ENCODE measurements at regions not wholly inside any gene's neighbourhood (a gene's known extent, or its start where the extent isn't known, plus 50 kb on each side); places are given as distances from the start of the nearest gene placed in this dataset.

- H3K27ac ChIP-seq (ENCODE audit: low read depth, low read length), result no peak overlapping the region
- no peak overlapping the region for H3K4me3 ChIP-seq (ENCODE audit: insufficient read depth, low read length, poor library complexity, severe bottlenecking)
- H3K9ac ChIP-seq (ENCODE audit: low read length), result no peak overlapping the region
- no peaks in the 10 kb centered on the region for H3K79me2 ChIP-seq (ENCODE audit: insufficient read depth, low read length)
- H3K36me3 ChIP-seq (ENCODE audit: low read length), result no peaks in the 10 kb centered on the region
- H2AFZ ChIP-seq (ENCODE audit: low read depth, low read length, severe bottlenecking), result no peak overlapping the region
- TF ChIP-seq EZH2phosphoT487 (conservative IDR thresholded peaks at IDR 0.05; ENCODE audit: low read length) (no peak), CTCF (IDR thresholded peaks at IDR 0.05; ENCODE audit: insufficient read depth, low read length, poor library complexity, severe bottlenecking) (no peak)
- H3K9me3 ChIP-seq (ENCODE audit: insufficient read depth, low read length), result no peaks in the 10 kb centered on the region
- H3K4me2 ChIP-seq (ENCODE audit: low read depth, low read length, poor library complexity, severe bottlenecking), result no peak overlapping the region
- H3F3A ChIP-seq (ENCODE audit: insufficient read depth), result no peaks in the 10 kb centered on the region
- H3K9me2 ChIP-seq (replicated peaks; ENCODE audit: insufficient read depth, low read length), result no peaks in the 10 kb centered on the region
- H3K27me3 ChIP-seq (ENCODE audit: low read length), result no peaks in the 10 kb centered on the region
- no peaks in the 10 kb centered on the region for H4K20me1 ChIP-seq (ENCODE audit: low read depth, low read length)
Measured at GRCh38 chr1:218742467-218743262, 397.5 kb downstream of the TGFB2 start.

- Histone ChIP-seq H3K27me3 (ENCODE audit: low read length) (no peaks in the 10 kb centered on the region), H3K9me3 (ENCODE audit: insufficient read depth, low read length) (no peaks in the 10 kb centered on the region), H3K79me2 (ENCODE audit: insufficient read depth, low read length) (no peaks in the 10 kb centered on the region), H3F3A (ENCODE audit: insufficient read depth) (no peaks in the 10 kb centered on the region), H3K4me3 (ENCODE audit: insufficient read depth, low read length, poor library complexity, severe bottlenecking) (no peak overlapping the region), H3K36me3 (ENCODE audit: low read length) (no peaks in the 10 kb centered on the region), H3K27ac (ENCODE audit: low read depth, low read length) (no peak overlapping the region), H3K9me2 (replicated peaks; ENCODE audit: insufficient read depth, low read length) (no peaks in the 10 kb centered on the region), H2AFZ (ENCODE audit: low read depth, low read length, severe bottlenecking) (no peak overlapping the region), H3K9ac (ENCODE audit: low read length) (no peak overlapping the region), H4K20me1 (ENCODE audit: low read depth, low read length) (no peaks in the 10 kb centered on the region), H3K4me2 (ENCODE audit: low read depth, low read length, poor library complexity, severe bottlenecking) (no peak overlapping the region)
- no peak for TF ChIP-seq CTCF (IDR thresholded peaks at IDR 0.05; ENCODE audit: insufficient read depth, low read length, poor library complexity, severe bottlenecking)
- TF ChIP-seq EZH2phosphoT487 (conservative IDR thresholded peaks at IDR 0.05; ENCODE audit: low read length), result no peak
Measured at GRCh38 chr1:218743861-218744505, 398.8 kb downstream of the TGFB2 start.

GRCh38 chr1:218748071-218748470 is 402.9 kb downstream of the TGFB2 start:
- no peaks in the 10 kb centered on the region for H3K36me3 ChIP-seq (ENCODE audit: low read length)
- H4K20me1 ChIP-seq (ENCODE audit: low read depth, low read length), result no peaks in the 10 kb centered on the region
- no peak overlapping the region for H3K4me3 ChIP-seq (ENCODE audit: insufficient read depth, low read length, poor library complexity, severe bottlenecking)
- H3K4me2 ChIP-seq (ENCODE audit: low read depth, low read length, poor library complexity, severe bottlenecking), result no peak overlapping the region
- no peak for TF ChIP-seq CTCF (IDR thresholded peaks at IDR 0.05; ENCODE audit: insufficient read depth, low read length, poor library complexity, severe bottlenecking)
- TF ChIP-seq EZH2phosphoT487 (conservative IDR thresholded peaks at IDR 0.05; ENCODE audit: low read length), result no peak
- H3K27ac ChIP-seq (ENCODE audit: low read depth, low read length), result no peak overlapping the region
- H3K9ac ChIP-seq (ENCODE audit: low read length), result no peak overlapping the region
- no peaks in the 10 kb centered on the region for H3K79me2 ChIP-seq (ENCODE audit: insufficient read depth, low read length)
- no peaks in the 10 kb centered on the region for H3K9me2 ChIP-seq (replicated peaks; ENCODE audit: insufficient read depth, low read length)
- H3F3A ChIP-seq (ENCODE audit: insufficient read depth), result no peaks in the 10 kb centered on the region
- no peaks in the 10 kb centered on the region for H3K27me3 ChIP-seq (ENCODE audit: low read length)
- no peak overlapping the region for H2AFZ ChIP-seq (ENCODE audit: low read depth, low read length, severe bottlenecking)
- H3K9me3 ChIP-seq (ENCODE audit: insufficient read depth, low read length), result no peaks in the 10 kb centered on the region
